G401.6 (cell line): ENCODE measurements at regions not wholly inside any gene's neighbourhood (a gene's known extent, or its start where the extent isn't known, plus 50 kb on each side); places are given as distances from the start of the nearest gene placed in this dataset.
A peak's percentile ranks its signal among the peaks of the same experiment; 100 is the strongest.
"Not testable (repeated sequence)": the region's sequence is repeated elsewhere in the genome, so short reads cannot be mapped to it uniquely, and the experiment has no call there.

ENCODE experiments used
- FAIRE-seq: peaks from 2 replicates; lab custom pipeline; 2012; peaks lifted over from hg19 to GRCh38; lab: Jason Lieb, UNC

DNA sequence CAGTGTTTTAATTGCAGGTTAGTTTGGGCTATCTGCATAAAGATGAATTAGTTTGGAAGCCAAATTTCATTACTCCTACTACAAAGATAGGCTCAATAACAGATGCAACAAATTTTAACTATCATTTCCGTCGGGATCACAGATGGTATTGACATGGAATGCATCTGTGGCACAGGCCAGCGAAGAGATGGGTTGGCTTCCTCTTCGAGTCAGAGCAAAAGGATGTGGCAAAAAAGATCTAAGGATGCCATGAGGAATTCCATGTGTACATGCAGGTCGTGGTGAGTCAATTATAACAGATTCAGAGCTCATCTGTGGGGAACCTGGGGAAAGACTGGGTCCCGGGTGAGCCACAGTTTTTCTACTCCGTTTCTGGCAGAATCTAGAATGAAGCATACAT lies 83.0 kb upstream of the CITED2 start:
- no peak for FAIRE-seq

DNA sequence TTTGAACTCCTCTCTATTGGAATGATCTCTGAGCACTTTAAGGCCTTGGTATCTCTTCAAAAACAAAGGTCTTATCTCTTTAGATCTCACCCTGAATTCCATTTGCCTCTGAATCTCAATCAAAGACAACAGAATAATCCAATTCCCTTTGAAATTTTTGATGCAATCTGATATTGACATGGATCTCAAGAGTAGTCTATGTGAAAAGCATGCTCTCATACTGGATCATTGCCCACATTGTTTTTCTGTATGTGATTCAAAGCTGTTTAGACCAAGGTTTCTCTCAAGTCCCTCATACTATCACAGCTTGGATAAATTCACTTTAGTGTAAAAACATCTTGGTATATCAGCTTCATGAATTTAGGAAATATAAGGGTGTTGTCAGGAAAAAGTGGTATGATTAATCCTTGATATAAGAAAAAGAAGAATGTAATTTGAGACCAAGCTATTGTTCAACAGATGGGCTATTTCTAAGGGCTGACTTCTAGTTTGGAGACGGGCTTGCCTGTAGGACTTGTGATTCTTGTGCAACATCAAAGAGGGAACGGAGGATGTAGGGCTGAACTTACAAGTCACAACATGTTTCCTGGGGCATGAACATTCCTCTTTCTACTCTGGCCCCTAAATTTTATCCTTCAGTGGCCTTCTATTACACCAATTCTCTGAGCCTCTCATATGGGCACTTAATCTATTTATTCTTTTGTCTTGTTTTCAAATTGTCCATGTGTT lies 77.9 kb upstream of the CITED2 start:
- FAIRE-seq = no peak

DNA sequence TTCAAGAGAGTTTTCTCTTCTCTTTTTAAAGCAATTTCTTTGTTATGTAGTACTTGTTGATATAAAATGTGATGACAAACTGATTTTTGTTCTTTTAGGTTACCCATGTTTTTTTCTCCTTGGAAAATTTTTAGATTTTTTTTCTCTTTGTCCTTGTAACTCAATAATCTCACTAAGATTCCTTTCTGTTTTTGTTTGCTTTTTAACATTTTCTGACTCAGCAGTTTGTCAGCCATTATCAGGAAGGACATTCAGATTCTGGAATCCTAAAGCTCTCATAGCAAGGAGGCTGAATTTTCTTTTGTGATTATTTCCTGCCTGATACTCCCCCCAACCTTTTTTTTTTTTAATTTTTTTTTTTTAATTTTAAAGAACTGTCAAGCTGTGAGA lies 75.2 kb upstream of the CITED2 start:
- FAIRE-seq = peak; percentile 65

DNA sequence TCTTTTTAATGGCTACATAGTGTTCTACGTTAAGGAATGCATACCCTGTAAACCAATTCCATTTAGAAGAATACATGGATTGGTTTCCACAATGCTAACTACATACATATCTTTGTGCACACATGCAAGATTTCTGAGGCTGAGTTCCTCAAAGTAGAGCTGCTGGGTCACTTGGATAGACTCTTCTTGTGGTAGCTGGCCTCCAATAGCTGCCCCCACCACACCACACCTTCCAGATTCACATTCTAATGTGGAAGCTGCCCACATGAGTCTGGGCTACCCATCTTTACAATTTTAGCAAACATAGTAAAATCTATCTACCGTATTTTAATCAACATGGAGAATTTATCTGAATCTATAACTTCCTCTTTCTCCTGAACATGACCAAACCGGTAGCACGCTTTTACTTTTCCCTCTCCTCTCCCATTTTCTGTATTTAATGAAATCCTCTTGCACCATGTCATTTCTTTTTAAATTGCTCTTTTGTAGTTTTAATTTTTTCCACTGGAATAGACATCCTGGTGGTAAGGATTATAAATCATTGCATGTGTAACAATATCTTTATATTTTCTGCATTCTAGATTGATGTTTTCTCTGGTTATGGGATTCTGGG lies 74.7 kb upstream of the CITED2 start:
- no peak for FAIRE-seq

DNA sequence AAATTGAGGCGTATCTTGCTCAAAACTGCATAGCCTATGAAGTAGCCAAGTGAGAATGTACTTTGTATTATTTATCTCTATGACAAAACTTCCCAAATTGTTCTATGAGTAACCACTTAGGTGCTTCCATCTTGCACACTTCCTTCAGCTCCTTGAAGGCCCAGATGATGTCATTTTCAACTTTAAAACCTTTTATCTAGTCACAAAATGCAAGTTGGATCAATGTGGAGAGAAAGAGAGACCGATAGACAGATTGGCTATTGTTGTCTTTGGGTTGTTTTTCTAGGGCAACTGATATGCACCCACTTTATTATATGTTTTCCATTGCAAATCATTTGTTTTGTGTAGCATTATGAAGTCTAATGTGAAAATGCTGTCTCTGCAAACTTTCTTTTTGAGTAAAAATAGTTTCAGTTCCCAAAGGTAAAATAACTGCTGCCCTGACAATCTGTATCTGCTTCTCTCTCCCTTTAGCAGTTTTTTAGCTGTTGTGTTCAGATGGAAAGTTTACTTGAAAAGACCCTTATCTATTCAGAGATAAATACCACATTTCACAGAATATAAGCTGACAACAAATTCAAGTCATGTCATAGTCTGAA lies 73.7 kb upstream of the CITED2 start:
- no peak for FAIRE-seq

DNA sequence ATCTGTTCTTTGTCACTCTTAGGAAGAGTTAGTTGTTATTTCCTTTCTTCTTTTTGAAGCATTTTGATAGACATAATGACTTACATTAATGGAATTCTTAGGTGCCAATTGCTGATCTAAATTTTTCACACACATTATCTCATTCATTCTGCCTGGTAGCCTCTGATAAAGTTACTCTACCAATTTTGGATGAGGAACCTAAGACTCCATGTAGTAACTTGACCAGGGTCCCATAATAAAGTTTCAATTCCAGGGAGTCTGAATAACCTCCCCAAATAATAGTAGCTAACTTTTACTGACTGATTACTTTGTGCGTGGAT lies 73.2 kb upstream of the CITED2 start:
- no peak for FAIRE-seq

DNA sequence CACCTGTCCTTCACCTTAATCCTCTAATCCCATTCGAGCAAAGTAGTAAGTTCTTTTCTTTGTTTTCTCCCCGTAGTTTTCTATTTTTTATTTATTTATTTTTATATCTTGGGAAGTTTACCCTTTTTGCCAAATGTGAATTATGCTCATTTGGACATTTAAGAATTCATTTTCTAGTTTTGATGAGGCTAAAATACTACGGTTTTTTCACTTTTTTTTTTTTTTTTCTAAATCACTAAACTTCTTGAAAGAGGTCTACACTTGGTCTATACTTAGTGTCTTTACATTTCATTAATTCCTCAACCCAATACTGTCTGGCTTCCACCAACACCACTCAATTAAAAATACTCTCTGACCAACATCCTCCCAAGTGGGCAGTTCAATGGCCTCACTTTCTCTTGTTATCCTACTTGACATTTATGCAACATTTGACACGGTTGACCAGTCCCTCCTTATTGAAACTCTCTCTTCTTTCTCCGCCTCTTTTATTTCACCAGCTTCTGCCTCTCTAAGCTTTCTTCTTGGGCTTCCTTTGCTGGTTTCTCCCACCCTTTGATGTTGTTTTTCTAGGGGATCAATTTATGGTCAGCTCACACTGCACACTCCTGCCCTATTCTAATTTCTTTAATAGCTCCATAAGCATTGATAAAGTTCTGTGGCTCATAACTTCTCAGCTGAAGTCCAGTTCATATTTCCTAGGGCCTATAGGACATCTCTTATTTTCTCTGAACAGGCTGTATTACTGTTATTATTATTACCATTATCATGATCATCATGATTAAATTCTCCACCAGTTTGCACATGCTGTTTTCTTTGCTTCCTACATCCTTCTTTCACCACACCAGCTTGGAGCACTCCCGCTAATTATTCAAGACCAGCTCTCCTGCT lies 72.6 kb upstream of the CITED2 start:
- peak; percentile 25 for FAIRE-seq

DNA sequence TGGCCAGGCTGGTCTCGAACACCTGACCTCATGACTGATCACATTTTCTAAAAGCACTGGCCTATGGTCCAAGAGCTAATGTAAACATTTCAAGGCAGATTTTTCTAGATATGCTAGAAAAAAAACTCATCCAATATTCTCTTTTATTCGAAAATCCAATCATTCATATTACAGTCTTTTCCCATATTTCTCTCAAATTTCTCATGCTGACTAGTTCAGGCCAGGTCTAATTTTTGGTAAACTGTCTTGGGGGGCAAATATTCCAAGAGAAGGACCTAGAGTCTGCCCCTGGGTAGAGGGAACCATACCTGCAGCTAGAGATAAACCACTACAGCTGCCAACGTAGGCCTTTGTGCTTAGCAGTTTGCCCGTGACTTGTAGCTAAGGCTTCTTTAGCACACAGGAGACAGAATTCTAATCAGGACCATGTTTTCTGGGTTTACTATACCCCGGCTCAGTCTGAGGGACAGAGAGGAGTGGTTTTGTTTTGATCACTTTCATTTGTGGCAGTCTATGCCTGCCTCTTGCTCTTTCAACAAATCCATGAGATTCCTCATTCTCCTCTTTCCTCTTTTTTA lies 71.8 kb upstream of the CITED2 start:
- FAIRE-seq = no peak

DNA sequence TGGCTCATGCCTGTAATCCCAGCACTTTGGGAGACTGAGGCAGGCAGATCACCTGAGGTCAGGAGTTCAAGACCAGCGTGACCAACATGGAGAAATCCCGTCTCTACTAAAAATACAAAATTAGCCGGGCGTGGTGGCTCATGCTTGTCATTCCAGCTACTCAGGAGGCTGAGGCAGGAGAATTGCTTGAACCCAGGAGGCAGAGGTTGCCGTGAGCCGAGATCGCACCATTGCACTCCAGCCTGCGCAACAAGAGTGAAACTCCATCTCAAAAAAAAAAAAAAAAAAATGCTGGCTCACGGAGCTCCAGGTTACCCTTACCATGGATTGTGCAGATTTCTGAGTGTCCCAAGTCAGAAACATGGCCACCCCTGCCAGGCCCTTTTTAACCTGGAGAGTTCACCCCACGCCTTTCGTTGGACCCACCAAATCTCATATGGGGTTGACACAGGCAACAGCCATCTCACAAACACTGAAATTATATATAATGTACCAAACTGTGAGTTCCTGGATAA lies 69.9 kb upstream of the CITED2 start:
- FAIRE-seq = not testable (repeated sequence)

DNA sequence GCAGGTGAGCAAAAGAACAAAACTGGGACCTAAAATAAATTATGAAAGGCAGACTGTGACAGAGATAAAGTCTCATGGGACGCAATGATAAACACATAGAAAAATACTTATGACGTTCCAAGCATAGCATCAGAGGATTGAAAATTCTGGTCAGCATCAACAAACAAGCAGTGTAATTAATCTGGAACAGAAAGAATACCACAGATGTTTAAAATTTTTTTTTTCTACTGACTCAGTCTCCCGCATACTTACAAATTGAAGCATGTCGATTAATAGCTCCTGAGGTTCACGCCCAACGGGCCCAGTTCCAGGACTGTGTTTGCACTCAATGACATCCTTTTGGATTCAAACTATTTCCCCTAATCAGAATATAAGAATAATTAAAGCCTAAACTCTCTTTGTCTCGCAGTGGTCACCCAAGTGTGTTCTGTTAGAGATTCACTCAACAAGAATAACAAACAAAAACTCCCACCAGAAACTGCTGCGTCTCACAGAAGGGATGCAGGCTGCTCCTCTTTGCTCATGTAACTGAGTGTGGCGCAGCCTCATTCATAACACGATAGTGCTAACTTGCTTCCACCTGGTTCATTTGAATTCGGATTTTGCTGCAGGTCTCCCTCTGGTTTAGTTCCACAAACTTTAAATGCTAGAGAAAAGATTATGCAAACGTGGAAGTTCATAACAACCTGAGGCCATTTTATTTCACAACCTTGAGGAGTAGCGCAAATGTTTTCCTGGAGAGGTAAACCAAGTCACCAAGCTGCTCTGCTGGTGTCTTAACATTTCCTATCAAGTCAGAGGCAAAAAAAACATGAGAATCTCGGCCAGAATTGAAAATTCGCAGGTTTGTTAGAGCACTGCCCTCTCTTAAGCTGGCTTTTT lies 69.0 kb upstream of the CITED2 start:
- FAIRE-seq = no peak

DNA sequence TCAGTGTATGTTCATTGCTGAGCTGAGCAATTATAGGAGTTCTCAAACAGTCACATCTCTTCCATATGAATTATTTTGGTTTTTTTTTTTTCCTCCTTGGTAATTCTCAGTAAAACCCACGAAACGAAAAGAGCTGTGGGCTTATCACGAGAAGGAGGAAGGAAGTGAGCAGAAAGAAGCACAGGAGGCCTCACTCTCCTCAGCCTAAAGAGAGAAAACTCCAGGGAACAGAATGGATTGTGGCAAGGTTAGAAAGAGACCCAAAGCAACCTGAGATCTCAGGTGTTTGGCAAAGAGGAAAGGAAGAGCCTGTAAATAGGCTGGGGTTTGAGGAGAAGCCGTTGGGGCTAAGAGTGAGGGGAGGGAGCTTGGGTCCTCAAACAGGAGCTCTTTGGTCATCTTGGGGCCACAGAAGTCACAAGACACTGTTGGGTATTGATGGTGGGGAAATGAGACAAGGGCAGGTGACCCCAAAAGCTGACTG lies 67.8 kb upstream of the CITED2 start:
- FAIRE-seq = no peak

DNA sequence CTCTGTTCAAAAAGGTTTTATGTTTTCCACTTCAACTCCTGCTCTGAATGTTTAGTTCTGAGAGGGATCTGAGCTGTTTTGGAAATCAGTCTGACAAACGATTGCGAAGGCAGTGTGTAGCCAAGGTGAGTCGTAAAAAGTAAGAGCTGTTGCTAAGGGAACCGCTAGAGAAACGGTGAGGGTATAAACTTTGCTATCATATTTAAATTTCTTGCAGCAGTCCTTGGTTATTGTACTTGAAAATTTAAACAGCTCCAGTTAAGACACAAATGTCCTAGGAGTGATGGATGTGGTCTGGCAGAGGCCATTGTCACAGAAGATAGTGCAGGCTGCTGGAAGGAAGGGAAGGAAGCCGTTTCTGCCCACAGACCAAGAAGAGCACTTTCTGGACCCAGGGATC lies 64.9 kb upstream of the CITED2 start:
- FAIRE-seq = no peak

DNA sequence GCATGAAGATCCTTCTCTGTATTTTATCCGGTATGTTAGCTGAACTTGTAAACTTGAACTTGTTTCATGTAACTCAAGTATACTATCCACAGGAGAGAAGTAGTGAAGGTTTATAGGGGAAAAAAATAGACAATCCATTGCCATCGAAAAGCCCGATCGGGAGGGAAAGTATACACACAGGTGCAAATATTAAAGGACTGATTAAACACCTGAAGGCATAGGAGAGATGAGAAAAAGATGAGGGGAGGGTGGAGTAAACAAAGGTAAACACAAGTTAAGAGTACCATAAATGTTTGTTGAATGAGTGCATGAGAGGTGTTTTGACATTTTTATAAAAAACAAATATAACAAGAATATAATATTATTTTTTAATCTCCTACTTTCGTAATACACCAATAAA lies 64.3 kb upstream of the CITED2 start:
- FAIRE-seq = peak; percentile 3

DNA sequence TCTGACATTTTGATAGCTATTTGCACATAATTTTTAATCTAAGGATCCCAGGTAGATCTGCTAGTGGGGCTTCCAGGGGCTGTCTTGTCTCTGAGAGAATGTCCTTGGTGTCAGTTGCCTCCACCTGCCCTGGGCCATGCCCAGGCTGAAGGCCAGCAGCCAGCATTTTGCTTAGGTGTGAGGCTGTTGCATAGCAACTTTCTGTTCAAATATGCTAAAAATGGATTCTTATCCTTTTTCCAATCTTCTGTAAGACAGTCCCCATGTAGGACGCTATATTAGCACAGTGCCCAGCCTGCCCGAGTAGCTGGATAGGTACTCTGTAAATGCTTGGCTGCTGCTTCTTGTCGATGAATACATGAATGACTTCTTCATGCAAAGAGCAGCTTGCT lies 62.5 kb upstream of the CITED2 start:
- FAIRE-seq = no peak

DNA sequence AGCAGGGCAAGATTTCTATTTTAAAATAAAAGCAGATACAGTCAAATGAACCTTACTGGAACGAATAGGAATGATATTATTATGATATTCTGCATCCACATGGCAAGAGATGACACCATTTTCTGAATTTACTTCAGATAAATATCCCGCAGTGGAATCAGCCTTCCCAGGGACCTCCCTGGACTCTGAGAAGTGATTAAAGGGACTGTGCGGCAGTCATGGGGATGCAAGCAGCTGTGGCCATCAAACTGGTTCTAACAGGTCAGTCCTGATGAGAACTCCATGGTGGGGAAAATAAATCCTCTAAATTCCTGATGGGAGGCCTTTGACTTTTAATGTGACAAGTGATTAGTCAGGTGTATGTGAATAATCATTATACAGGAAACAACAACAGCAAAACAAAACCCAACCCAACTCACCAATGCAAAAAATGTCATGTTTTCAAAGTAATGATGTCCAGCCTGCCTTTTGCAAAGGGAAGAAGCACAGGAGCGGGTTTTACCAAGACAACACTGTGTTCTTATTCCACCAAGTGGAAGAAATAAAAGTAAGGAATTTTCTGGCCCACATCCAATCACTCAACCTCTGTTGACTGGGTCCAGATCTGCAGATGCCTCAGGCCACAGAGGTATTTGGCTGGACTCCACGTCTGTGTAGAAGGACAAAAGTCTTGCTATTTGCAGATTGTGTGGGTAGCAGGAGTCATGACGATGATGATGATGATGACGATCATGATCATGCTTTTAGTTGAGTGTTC lies 61.9 kb upstream of the CITED2 start:
- FAIRE-seq = no peak

DNA sequence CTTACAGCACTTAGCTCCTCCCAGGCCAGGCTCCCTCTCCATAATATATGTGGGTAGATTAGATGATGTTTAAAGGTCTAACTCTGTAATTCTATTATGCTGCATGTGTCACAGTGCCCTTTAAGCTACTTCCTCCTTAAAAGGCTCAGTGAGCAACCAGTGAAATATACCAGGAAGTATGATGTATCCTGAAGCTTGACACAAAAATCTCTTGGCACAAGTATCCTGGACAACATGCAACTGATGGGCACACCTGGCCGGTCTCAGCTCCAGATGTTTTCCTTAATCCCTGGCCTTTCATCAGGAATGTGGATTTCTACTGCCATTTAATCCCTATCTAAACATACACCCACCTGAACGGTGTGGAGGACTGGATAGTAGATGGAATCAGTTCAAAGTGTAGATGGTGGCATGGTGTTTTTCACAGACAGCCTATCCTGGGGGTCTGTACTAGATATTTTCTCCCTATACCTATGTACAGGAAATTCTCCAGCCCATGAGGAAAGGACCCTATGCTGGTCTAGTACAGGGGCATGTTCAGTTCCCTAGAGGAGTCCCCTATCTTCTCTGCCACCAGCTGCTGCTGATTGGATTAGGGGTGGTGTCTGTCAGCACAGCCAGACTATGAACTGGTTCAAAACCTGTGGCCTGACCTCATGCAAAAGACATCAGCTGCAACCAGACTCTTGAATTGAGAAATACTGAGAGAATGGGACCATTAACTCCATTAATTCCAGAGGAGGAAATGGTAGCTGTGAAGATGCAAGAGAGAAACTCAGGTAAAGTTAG lies 59.4 kb upstream of the CITED2 start:
- FAIRE-seq = no peak

DNA sequence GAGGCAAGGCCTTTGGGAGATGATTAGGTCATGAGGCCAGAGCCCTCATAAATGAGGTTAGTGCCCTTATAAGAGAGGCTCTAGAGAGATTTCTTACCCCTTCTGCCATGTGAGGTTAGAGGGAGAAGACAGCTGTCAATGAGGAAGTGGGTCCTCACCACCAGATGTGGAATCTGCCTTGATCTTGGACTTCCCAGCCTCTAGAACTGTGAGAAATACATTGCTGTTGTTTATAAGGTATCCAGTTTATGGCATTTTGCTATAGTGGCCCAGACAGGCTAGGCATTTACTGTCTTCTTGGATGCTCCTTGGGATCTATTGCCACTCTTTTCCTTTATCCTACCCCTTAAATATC lies 57.1 kb upstream of the CITED2 start:
- FAIRE-seq = no peak

DNA sequence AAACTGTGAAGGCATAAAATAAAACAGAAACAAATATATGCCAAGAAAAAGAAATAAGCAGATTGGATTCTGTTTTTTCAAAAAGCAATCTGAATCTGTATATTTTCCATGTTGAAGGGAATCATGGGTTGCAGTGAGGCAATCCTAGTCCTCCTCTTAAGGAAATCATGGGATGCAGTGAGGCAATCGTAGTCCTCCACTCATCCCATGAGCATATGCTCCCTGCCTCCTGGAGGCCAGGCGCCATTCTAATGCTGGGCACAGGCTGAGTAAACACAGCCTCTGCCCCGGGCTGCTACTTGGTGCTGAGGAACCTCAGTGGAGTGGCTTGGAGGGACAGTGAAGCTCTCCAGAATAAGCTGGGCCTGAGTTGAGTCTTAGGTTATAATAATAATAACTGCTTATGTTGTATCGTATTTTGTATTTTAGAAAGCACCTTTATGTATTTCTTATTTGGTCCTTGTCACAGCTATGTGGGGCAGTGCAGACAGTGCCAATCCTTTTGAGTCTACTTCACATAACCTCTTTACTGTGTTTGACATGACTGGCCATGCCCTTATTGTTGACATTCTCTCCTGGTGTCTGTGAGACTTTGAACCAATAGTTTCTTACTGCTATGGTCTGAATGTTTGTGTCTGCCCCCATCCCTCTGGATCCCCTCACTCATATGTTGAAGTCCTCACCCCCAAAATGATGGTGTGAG lies 56.6 kb upstream of the CITED2 start:
- no peak for FAIRE-seq

DNA sequence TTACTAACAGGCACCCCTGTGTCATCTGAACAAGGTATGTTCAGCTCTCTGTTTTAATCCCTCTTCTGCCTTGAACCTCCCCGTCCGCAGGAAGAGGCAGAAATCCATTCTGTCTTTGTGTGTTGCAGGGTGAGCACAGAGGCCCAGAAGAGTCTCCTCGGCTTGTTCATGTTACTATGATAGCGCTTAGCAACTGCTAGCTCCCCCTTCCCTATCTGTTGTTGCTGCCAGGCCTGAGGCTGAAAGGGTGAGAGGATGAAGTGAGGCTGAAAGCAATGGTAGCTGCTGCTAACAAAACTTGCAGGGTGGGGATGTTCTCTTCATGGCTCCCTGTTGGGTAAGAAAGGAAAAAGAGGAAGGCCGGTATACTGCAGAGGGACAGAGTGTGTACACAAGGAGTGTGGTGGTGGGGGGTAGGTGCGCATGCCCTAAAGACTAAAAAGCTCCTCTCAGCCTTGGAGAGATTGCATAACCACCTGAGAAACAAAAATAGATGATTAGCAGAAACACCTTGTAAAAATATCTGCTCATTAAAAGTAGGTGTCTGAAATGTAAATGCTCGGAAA lies 55.2 kb upstream of the CITED2 start:
- no peak for FAIRE-seq
